ENCODE measurements at regions not wholly inside any gene's neighbourhood (a gene's known extent, or its start where the extent isn't known, plus 50 kb on each side); places are given as distances from the start of the nearest gene placed in this dataset.

GRCh38 chr3:101070799-101071121, 77.5 kb upstream of the ABI3BP start:
- ChIA-PET POLR2A (no interaction called here), CTCF (interaction anchor here (1.1 kb wide), 2 partner anchors 23 to 132 kb away, joined by 3 read pairs; no protein-coding TSS in a partner anchor)
- no peak overlapping the region for H3K4me3 ChIP-seq (ENCODE audit: low read depth, low read length)
- H3K36me3 ChIP-seq (ENCODE audit: control insufficient read depth, insufficient read depth, low read length), result no peaks in the 10 kb centered on the region
- H3K27me3 ChIP-seq (ENCODE audit: control insufficient read depth, insufficient read depth, low read length), result no peaks in the 10 kb centered on the region
- no peak for DNase-seq (ENCODE audit: low read depth)
- no peak for TF ChIP-seq CTCF (IDR thresholded peaks at IDR 0.05; ENCODE audit: insufficient read depth, low read depth, low read length)

- Histone ChIP-seq H3K27me3 (ENCODE audit: control insufficient read depth, insufficient read depth, low read length) (no peaks in the 10 kb centered on the region), H3K4me3 (ENCODE audit: low read depth, low read length) (no peak overlapping the region), H3K36me3 (ENCODE audit: control insufficient read depth, insufficient read depth, low read length) (no peaks in the 10 kb centered on the region)
- CTCF ChIA-PET, result interaction anchor here (0.6 to 2.2 kb wide), 8 partner anchors 9 to 133 kb away, joined by 3 to 7 read pairs (median 3); no protein-coding TSS in a partner anchor
- DNase-seq (ENCODE audit: low read depth), result no peak
- POLR2A ChIA-PET, result no interaction called here
- peak; percentile 54 for TF ChIP-seq CTCF (IDR thresholded peaks at IDR 0.05; ENCODE audit: insufficient read depth, low read depth, low read length)
Measured at GRCh38 chr3:101069901-101070798, 76.9 kb upstream of the ABI3BP start.

- ChIA-PET CTCF (interaction anchor here (0.6 to 2.2 kb wide), 5 partner anchors 8 to 127 kb away, joined by 3 to 7 read pairs (median 3); no protein-coding TSS in a partner anchor), POLR2A (no interaction called here)
- no peak for DNase-seq (ENCODE audit: low read depth)
- Histone ChIP-seq H3K36me3 (ENCODE audit: control insufficient read depth, insufficient read depth, low read length) (no peaks in the 10 kb centered on the region), H3K27me3 (ENCODE audit: control insufficient read depth, insufficient read depth, low read length) (no peaks in the 10 kb centered on the region), H3K4me3 (ENCODE audit: low read depth, low read length) (no peak overlapping the region)
- no peak for TF ChIP-seq CTCF (IDR thresholded peaks at IDR 0.05; ENCODE audit: insufficient read depth, low read depth, low read length)
Measured at GRCh38 chr3:101068876-101069606, 75.8 kb upstream of the ABI3BP start.

GRCh38 chr3:101066711-101067129, 73.5 kb upstream of the ABI3BP start:
- Histone ChIP-seq H3K27me3 (ENCODE audit: control insufficient read depth, insufficient read depth, low read length) (no peaks in the 10 kb centered on the region), H3K4me3 (ENCODE audit: low read depth, low read length) (no peak overlapping the region), H3K36me3 (ENCODE audit: control insufficient read depth, insufficient read depth, low read length) (no peaks in the 10 kb centered on the region)
- ChIA-PET POLR2A (no interaction called here), CTCF (no interaction called here)
- DNase-seq (ENCODE audit: low read depth), result no peak
- no peak for TF ChIP-seq CTCF (IDR thresholded peaks at IDR 0.05; ENCODE audit: insufficient read depth, low read depth, low read length)

- CTCF ChIA-PET, result no interaction called here
- POLR2A ChIA-PET, result no interaction called here
- H3K4me3 ChIP-seq (ENCODE audit: low read depth, low read length), result no peak overlapping the region
Measured at GRCh38 chr3:101065962-101066361, 72.7 kb upstream of the ABI3BP start.

More at GRCh38 chr3:101065962-101066361, 72.7 kb upstream of the ABI3BP start:
- DNase-seq (ENCODE audit: low read depth), result peak; percentile 77
- no peak for TF ChIP-seq CTCF (IDR thresholded peaks at IDR 0.05; ENCODE audit: insufficient read depth, low read depth, low read length)
- H3K27me3 ChIP-seq (ENCODE audit: control insufficient read depth, insufficient read depth, low read length), result no peaks in the 10 kb centered on the region
- H3K36me3 ChIP-seq (ENCODE audit: control insufficient read depth, insufficient read depth, low read length), result no peaks in the 10 kb centered on the region
